Upper lobe of right lung (tissue), 1 donor: ENCODE measurements at regions not wholly inside any gene's neighbourhood (a gene's known extent, or its start where the extent isn't known, plus 50 kb on each side); places are given as distances from the start of the nearest gene placed in this dataset.

Source experiments
- ATAC-seq: fragments of 200-7000 bp; cut with Tn5 transposase; one replicate; pipeline ENCODE4 v1.9.1; 2020; ENCODE audit warnings: mild to moderate bottlenecking, moderate library complexity
- DNase-seq: peaks from one replicate; pipeline ENCODE4 v3.0.0-alpha.2; 2020
- H3K27ac ChIP-seq: fragments of 200-600 bp; one replicate; pipeline ENCODE4 v1.8.0; 2022
- H3K27me3 ChIP-seq: fragments of 200-600 bp; one replicate; pipeline ENCODE4 v1.8.0; 2022; ENCODE audit warnings: mild to moderate bottlenecking
- H3K36me3 ChIP-seq: fragments of 200-600 bp; one replicate; pipeline ENCODE4 v1.8.0; 2022
- H3K4me1 ChIP-seq: fragments of 200-600 bp; one replicate; pipeline ENCODE4 v1.8.0; 2022
- H3K4me3 ChIP-seq: fragments of 200-600 bp; one replicate; pipeline ENCODE4 v1.8.0; 2022; ENCODE audit warnings: mild to moderate bottlenecking
- H3K9me3 ChIP-seq: fragments of 200-600 bp; one replicate; pipeline ENCODE4 v1.8.0; 2022
- intact Hi-C: fragments of 100-400 bp; cut with DNase I; formaldehyde crosslinking; loops from one replicate; pipeline ENCODE4 v1.11.0; 2022
- TF ChIP-seq, protein P1 (sequence below): fragments of 200-600 bp; IDR thresholded peaks from one replicate; pipeline ENCODE4 v1.8.0; 2022; ENCODE audit warnings: antibody characterized with exemption
- donor health status: DM: no; HTN: yes; CAD: no; lungs with severe emphysema.

DNA sequence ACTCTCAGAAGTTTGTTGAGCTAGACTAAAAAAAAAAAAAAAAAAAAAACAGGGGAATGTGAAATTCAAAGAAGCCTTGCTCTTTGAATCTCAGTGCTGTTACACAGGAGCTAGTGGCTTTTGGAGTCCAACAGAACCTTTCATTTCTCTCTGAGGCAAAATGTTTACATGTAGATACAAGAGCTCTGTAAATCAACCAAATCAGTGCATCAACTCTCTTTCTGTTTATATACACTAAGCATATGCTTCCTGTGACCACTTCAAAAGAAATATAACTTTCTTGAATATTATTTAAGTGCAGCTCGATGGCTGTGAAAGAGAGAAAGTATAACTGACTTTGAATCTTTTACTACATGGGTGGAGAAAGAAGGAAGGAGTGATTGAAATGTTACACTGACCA is 115.3 kb upstream of the ITGA1 start:
- TF ChIP-seq, protein P1, sequence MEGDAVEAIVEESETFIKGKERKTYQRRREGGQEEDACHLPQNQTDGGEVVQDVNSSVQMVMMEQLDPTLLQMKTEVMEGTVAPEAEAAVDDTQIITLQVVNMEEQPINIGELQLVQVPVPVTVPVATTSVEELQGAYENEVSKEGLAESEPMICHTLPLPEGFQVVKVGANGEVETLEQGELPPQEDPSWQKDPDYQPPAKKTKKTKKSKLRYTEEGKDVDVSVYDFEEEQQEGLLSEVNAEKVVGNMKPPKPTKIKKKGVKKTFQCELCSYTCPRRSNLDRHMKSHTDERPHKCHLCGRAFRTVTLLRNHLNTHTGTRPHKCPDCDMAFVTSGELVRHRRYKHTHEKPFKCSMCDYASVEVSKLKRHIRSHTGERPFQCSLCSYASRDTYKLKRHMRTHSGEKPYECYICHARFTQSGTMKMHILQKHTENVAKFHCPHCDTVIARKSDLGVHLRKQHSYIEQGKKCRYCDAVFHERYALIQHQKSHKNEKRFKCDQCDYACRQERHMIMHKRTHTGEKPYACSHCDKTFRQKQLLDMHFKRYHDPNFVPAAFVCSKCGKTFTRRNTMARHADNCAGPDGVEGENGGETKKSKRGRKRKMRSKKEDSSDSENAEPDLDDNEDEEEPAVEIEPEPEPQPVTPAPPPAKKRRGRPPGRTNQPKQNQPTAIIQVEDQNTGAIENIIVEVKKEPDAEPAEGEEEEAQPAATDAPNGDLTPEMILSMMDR = no peak
- no peaks in the 10 kb centered on the region for H3K27me3 ChIP-seq
- no peak overlapping the region for H3K27ac ChIP-seq
- no peaks in the 10 kb centered on the region for H3K36me3 ChIP-seq
- intact Hi-C loops = no loop called here
- ATAC-seq = no peak
- peaks cover 4% of the 10 kb centered on the region for H3K4me1 ChIP-seq
- H3K9me3 ChIP-seq = no peaks in the 10 kb centered on the region
- no peak for DNase-seq
- no peak overlapping the region for H3K4me3 ChIP-seq

DNA sequence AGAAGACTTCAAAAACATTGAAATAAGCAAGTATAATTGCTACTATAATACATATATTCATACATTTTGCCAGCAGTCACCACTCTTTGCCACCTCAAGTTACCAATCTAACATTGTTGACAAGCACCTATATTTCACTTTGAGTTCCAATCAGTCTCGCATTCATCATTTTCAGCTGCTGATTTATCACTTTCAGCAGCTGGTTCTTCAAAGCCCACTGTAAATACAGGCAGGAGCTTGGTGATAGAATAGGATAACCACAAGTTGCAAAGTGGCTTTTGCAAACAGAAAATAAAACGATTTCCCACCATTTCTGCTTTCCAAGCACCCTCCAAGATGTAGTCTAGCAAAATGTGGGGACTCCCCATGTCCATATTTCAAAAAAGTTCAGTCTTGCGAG is 114.2 kb upstream of the ITGA1 start:
- Histone ChIP-seq H3K9me3 (no peaks in the 10 kb centered on the region), H3K36me3 (no peaks in the 10 kb centered on the region), H3K27me3 (no peaks in the 10 kb centered on the region), H3K27ac (no peak overlapping the region), H3K4me1 (peaks cover 4% of the 10 kb centered on the region), H3K4me3 (no peak overlapping the region)
- ATAC-seq = no peak
- intact Hi-C loops = no loop called here
- no peak for DNase-seq
- TF ChIP-seq, protein P1 = no peak

DNA sequence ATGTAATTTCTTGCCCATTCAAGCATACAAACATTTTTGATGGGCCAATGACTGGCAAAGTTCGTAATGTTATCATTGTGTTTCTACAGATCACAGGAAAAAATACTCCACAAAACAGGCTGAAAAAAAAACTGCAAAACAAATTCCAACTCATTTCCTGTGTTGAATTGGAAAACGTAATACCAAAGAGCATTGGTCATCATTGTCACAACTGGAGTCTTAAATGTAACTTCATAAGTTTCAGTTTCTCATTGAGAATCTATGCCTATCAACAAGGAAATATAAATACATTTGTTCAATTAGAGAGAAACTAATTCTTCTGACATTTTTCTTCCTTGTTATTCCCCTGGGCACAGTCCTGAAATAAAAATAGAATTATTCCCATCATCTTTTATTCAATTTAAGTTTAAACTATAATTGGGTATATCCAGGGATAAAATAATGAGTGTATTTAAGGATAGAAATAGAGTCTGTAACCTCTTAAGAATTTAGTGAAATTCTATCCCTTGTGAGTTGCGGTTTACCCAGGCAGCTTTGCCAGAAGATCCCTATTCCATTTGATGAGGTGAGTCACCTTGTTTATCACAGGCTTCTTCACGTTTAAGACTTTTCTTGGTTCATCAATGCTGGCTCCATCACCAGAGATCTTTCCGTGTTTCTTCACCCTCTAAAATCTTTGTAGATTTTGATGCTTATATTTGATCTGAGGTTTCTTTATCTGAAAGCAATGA is 112.7 kb upstream of the ITGA1 start:
- intact Hi-C loops = no loop called here
- H3K27ac ChIP-seq = no peak overlapping the region

DNA sequence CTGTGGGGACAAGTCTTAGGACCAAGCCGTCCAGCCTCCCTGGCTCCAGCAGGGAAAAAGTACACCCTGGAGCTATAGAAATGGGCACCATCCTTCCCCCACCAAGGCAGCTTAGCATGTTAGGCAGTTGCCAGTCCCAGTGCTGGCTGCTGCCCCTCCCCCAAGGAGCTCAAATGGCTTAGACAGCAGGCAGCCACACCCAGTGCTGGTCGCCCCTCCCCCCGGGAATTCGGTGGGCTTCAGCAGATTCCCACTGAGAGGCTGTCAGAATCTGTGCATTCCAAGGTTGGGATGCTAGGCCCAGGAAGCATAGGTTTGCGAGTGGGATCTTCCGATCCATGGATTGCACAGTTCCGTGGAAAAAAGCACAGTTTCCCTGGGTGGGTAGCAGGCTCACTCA is 105.2 kb upstream of the ITGA1 start:
- TF ChIP-seq, protein P1 = no peak
- Histone ChIP-seq H3K4me1 (no peaks in the 10 kb centered on the region), H3K27me3 (no peaks in the 10 kb centered on the region), H3K4me3 (no peak overlapping the region), H3K9me3 (no peaks in the 10 kb centered on the region), H3K36me3 (no peaks in the 10 kb centered on the region), H3K27ac (no peak overlapping the region)
- ATAC-seq (no peak), DNase-seq (no peak)
- intact Hi-C loops = no loop called here

More for the DNA sequence above, 112.7 kb upstream of the ITGA1 start:
- Histone ChIP-seq H3K4me3 (no peak overlapping the region), H3K36me3 (no peaks in the 10 kb centered on the region), H3K9me3 (no peaks in the 10 kb centered on the region), H3K4me1 (peaks cover 4% of the 10 kb centered on the region), H3K27me3 (no peaks in the 10 kb centered on the region)
- TF ChIP-seq, protein P1 = no peak
- DNase-seq = no peak
- ATAC-seq = no peak

DNA sequence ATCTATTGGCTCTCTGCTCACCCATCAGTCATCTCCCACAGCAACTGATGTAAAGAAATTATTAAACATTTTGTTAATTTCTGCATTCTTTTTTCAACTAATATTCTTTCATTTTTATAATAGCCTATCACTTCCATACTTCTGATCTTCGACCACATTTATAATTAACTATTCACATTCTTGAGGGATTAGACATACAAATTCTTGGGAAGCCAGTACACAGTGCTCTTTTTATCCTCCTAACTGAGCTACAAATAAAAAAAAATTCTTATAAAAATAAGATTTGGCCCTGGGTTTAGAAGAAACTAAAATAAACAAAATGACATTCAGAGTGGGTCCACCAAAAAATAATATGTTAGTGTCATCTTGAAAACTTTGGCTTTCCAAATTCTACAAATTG is 103.7 kb upstream of the ITGA1 start:
- ATAC-seq = no peak
- TF ChIP-seq, protein P1 = no peak
- H3K9me3 ChIP-seq = no peaks in the 10 kb centered on the region
- H3K4me3 ChIP-seq = no peak overlapping the region
- no peaks in the 10 kb centered on the region for H3K27me3 ChIP-seq
- no peak for DNase-seq
- no peak overlapping the region for H3K27ac ChIP-seq
- intact Hi-C loops = no loop called here
- no peaks in the 10 kb centered on the region for H3K36me3 ChIP-seq
- H3K4me1 ChIP-seq = no peaks in the 10 kb centered on the region

DNA sequence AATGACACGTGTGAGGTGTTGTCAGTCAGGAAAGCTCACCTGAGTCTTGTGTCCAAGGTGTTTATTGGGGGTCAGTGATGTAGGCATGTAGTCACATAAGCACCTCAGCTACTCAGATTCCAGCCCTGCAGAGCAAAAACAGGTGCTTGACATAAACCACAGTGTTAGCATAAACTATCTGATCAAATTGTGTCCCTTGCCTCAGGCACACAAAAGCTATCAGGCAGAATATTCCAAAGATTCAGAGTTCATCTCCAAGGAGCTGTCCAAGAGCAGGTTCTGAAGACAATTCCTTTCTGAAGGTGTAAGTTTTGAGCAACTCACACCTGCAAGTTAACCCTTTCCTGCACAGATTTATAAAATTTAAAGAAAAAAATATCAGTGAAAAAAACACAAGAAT is 102.2 kb upstream of the ITGA1 start:
- H3K4me3 ChIP-seq = no peak overlapping the region
- ATAC-seq = no peak

More for the DNA sequence above, 102.2 kb upstream of the ITGA1 start:
- Histone ChIP-seq H3K9me3 (no peaks in the 10 kb centered on the region), H3K4me1 (peaks cover 9% of the 10 kb centered on the region), H3K27me3 (no peaks in the 10 kb centered on the region), H3K36me3 (no peaks in the 10 kb centered on the region), H3K27ac (no peak overlapping the region)
- TF ChIP-seq, protein P1 = no peak
- intact Hi-C loops = no loop called here
- DNase-seq = no peak
